ENCODE measurements at regions not wholly inside any gene's neighbourhood (a gene's known extent, or its start where the extent isn't known, plus 50 kb on each side); places are given as distances from the start of the nearest gene placed in this dataset.

GRCh38 chr13:54356209-54356608 is 1327.6 kb downstream of the OLFM4 start:
- TF ChIP-seq CTCF (IDR thresholded peaks at IDR 0.05; ENCODE audit: low read depth, low read length, missing control alignments), result no peak
- no peak for DNase-seq (ENCODE audit: low read depth)
- H3K4me3 ChIP-seq (ENCODE audit: low read depth, low read length), result no peak overlapping the region

DNA sequence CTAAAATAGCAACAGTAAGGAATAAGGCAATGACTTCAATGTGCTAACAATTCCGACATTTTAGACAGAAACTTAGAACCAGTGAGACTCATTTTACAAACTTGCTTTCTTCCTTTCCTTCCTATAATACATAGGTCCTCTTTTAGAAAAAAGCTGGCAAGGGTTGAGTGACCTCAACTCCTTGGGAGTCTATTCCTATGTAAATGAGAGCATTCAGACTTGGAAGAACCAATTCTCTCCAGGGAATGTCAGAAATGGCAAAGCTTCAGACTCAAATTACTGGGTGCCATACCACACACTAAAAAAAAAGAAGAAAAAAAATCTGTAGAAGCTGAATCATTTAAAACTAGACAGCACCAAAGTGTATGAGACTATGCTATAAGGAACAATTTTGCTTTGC is 1328.2 kb downstream of the OLFM4 start:
- TF ChIP-seq CTCF (IDR thresholded peaks at IDR 0.05; ENCODE audit: low read depth, low read length, missing control alignments), result no peak
- no peak for DNase-seq (ENCODE audit: low read depth)
- no peak overlapping the region for H3K4me3 ChIP-seq (ENCODE audit: low read depth, low read length)

GRCh38 chr13:54357284-54357933 is 1328.8 kb downstream of the OLFM4 start:
- no peak for DNase-seq (ENCODE audit: low read depth)
- TF ChIP-seq CTCF (IDR thresholded peaks at IDR 0.05; ENCODE audit: low read depth, low read length, missing control alignments), result no peak
- no peak overlapping the region for H3K4me3 ChIP-seq (ENCODE audit: low read depth, low read length)

GRCh38 chr13:54361460-54361859 is 1332.8 kb downstream of the OLFM4 start:
- no peak overlapping the region for H3K4me3 ChIP-seq (ENCODE audit: low read depth, low read length)
- no peak for DNase-seq (ENCODE audit: low read depth)
- TF ChIP-seq CTCF (IDR thresholded peaks at IDR 0.05; ENCODE audit: low read depth, low read length, missing control alignments), result no peak

DNA sequence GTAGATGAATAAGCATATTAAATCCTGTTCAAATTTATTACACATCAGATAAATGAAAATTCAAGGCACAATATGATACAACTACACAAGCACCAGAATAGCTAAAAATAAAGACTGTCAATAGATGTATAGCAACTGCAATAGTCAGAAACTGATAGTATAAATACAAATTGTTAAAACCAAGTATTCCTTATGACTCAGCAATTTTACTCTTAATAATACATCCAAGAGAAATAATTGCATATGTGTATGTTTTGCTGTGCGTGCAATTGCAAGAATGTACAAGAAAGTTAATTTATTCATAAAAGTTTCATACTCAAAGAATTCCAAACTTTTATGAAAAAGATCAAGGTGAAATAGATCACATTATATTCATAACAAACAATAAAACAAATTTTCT is 1338.1 kb downstream of the OLFM4 start:
- DNase-seq (ENCODE audit: low read depth), result no peak
- no peak for TF ChIP-seq CTCF (IDR thresholded peaks at IDR 0.05; ENCODE audit: low read depth, low read length, missing control alignments)
- no peak overlapping the region for H3K4me3 ChIP-seq (ENCODE audit: low read depth, low read length)

GRCh38 chr13:54367639-54368271 is 1339.1 kb downstream of the OLFM4 start:
- no peak overlapping the region for H3K4me3 ChIP-seq (ENCODE audit: low read depth, low read length)
- DNase-seq (ENCODE audit: low read depth), result no peak
- TF ChIP-seq CTCF (IDR thresholded peaks at IDR 0.05; ENCODE audit: low read depth, low read length, missing control alignments), result no peak

GRCh38 chr13:54368387-54368786 is 1339.8 kb downstream of the OLFM4 start:
- no peak for DNase-seq (ENCODE audit: low read depth)
- TF ChIP-seq CTCF (IDR thresholded peaks at IDR 0.05; ENCODE audit: low read depth, low read length, missing control alignments), result no peak
- no peak overlapping the region for H3K4me3 ChIP-seq (ENCODE audit: low read depth, low read length)
